HG03108 (cell line): ENCODE measurements at regions not wholly inside any gene's neighbourhood (a gene's known extent, or its start where the extent isn't known, plus 50 kb on each side); places are given as distances from the start of the nearest gene placed in this dataset.

Source experiments
- ATAC-seq: cut with Tn5 transposase; IDR thresholded peaks from one replicate; pipeline ENCODE4 v1.9.1; 2021; ENCODE audit warnings: moderate library complexity; ENCODE audit not compliant: unreplicated experiment

DNA sequence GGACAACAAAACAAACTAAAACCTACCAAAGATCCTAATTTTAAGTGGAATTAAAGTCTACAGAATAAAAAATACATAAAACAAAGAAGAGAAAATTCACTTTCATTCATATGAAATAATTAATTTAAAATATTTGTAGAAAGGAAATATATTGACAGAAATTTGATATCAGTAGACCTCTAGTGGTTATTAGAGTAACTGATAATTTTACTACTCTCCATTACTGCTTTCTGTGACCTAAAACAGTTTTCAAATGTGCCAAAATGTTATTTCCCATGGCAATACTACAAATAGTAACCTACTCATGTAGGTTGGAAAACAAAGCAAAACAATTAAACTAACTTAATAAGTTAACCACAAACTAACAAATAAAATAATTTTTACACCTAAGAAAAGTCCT is 147.1 kb downstream of the NOL4 start:
- no peak for ATAC-seq

- no peak for ATAC-seq
These were observed 148.5 kb downstream of the NOL4 start for GRCh38 chr18:34075963-34076860.

DNA sequence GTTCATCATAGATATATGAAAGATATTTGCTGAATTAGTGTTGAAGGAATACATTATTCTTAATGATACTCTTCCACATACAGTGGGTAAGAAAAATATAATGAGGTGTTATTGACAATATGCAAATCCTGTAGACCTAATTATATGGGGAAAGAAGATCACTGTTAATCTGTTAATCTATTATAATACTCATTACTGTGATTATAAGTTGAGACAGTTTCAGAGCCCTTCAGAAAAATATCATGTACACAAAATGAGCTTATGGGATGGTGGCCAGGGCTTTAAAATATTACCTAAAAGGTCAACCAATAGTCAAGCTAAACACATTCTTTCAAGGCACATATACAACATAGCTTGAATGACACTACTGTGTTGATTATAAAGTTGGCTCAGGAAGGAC is 163.5 kb downstream of the NOL4 start:
- ATAC-seq, result no peak

DNA sequence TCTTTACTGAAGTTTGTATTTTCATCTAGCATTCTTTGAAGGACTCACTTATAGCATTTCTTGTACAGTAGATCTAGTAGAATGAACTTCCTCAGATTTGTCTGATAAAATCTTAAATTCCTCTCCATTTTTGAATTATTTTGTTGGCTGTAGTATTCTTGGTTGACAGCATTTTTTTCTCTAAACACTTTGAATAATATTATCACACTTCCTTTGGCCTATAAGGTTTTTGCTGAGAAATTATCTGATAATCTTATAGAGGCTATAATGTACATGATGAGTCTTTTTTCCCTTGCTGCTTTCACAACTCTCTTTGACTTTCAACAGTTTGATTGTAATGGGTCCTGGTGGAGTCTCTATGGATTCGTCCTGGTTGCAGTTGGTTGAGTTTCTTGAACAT is 169.5 kb downstream of the NOL4 start:
- no peak for ATAC-seq

- no peak for ATAC-seq
These were observed 174.1 kb downstream of the NOL4 start for GRCh38 chr18:34050661-34051060.

- ATAC-seq, result no peak
These were observed 175.2 kb downstream of the NOL4 start for GRCh38 chr18:34049511-34049910.

GRCh38 chr18:34048423-34048822 is 176.3 kb downstream of the NOL4 start:
- ATAC-seq, result no peak

DNA sequence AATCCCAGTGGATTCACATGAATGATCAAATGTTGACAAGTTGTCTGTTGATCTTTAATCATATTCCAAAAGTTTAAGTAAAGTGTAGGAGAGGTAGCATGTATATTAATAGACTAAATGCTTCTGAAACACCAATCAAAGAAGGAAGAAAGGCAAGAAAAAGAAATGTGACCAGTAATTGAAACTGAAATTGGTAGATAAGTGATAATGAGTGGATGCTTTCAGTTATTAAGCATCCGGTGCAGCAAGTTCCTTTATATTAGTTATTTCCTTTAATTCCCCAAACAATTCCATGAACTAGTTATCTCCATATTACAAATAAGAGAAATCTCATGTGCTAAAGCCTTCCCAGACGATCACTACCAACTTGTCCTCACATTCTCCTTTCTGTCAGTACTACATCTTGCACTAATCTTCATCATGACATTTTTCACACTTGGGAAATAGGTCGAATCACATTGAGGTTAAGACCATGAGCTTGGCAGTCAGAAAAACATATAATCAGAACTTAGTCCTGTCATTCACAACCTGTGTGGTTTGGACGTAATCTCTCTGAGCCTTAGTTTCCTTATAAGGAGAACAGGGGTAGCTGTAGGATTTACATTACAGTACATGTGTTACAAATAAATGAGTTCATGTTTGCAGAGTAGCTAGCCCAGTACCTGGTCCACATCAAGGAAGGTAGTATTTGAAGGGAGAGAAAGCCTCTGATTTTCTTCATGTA is 182.1 kb downstream of the NOL4 start:
- no peak for ATAC-seq

- ATAC-seq, result no peak
These were observed 185.1 kb downstream of the NOL4 start for GRCh38 chr18:34039611-34040010.

- no peak for ATAC-seq
These were observed 185.5 kb downstream of the NOL4 start for GRCh38 chr18:34039201-34039600.

DNA sequence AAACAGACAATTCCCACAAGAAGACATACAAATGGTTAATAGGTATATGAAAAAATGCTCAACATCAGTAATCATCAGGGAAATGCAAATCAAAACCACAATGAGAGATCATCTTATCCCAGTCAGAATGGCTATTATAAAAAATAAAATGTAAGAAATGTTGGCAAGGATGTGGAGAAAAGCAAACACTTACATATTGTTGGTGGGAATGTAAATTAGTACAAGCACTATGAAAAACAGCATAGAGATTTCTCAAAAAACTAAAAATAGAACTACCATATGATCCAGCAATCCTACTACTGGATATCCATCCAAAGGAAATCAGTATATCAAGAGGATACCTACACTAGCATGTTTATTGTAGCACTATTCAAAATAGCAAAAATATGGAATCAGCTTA is 186.6 kb downstream of the NOL4 start:
- no peak for ATAC-seq

DNA sequence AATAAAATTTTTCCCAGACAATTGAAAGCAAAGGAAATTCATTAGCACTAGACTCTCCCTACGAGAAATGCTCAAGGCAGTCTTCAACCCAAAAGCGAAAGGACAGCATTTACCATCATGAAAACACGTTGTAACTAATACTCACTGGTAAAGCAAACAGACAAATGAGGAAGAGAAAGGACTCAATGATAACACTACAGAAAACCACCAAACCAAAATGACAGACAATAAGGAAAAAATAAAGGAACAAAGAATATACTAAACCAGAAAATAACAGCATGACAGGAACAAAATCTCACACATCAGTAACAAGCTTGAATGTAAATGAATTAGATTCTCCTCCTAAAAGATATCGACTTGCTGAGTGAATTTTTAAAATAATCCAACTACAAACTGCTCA is 190.7 kb downstream of the NOL4 start:
- no peak for ATAC-seq

DNA sequence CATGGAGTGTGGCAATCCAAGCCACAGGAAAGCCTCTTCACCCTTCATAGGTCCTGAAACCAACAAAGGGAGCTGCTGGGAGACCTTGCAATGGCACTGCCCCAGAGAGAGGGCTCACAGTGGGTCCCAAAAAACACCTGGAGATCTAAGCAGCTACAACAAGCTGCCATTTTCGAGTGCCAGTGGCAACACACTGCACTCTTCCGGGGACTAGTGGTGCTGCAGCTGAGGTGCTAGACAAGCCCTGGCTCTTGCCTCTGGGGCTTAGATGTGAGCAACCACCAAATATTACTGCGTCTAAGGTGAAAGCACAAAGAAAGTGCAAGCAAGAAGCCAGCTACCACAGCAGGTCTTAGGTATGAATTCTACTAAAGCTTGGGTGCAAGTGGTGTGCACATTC is 192.9 kb downstream of the NOL4 start:
- no peak for ATAC-seq

DNA sequence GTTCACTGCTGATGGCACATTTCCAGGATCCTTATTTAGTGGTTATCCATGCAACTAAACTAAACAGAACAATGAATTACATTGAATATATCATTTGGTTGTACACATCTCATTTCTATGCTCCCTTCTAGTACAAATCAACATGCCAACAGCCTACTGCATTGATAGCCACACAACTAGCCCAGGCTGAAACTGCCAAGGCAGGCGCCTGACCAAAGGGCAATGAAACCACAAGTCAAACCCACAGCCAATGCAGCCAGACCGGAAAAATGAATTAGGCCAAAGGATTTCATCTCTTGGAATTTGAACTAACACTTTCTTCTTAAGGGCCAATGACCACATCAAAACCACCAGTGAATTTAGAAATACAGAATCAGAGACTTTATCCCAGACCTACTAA is 196.4 kb downstream of the NOL4 start:
- no peak for ATAC-seq

DNA sequence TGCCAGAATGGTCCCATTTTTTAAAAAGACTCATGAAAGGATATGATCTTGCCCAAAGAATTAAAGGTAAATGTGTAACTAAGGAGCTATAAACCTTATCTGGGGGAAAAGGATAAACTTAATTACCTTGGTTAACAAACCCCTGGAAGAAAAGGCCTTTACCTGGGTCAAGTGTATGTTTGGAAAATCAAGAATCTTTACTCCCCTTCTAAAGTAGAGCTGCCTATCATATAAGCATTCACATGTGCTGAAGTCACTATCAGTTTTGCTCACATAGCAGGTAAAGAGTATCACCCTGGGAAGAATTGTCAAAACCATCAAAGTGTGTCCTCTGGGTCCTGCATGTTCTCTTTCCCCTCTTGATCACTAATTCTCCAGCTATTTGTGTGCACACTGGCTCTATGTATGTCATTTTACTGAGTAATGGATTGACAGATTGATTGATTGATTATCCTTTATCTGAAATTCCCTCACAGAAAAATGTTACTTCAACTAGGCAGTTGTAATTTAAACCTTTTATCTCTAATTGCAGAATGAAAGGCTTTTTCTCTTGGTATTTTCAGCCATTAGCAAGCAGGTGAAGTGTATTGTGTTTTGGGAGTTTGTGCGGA is 199.4 kb downstream of the NOL4 start:
- no peak for ATAC-seq

- no peak for ATAC-seq
These were observed 201.2 kb downstream of the NOL4 start for GRCh38 chr18:34023471-34023870.

DNA sequence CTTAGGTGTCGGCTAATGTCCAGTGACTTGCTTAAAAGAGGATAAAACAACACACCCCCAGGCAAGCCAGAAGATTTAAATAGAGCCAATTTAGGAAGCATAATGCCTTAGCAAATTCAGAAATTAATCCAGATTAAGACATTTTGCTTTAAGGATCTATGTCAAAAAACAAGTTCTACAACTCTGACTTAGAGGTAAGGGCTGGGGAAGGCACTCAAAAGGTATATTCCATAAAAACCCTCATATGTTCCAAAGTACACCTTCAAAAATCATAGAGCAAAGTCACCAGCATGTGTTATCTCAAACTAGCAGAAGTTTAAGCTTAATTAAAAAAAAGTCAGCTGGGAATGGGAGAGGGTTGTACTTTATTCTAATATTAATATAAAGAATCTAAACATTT is 206.4 kb downstream of the NOL4 start:
- no peak for ATAC-seq

DNA sequence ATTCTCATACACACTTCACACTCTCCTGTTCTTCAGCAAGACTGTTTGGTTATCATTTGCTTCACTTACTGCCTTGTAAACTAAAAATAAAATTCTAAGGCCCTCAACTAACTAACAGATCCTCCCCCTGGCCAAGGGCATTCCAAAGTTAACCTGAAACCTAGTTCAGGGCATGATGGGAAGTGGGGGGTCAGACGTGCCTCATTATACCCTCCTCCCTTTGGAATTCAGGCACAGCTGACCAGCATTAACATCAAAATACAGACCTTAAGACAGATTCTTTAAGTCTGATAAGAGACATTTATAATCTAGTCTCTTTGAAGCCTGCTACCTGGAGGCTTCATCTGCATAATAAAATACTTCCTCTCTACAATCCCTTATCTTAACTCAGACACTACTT is 221.0 kb downstream of the NOL4 start:
- no peak for ATAC-seq

- ATAC-seq, result no peak
These were observed 222.6 kb downstream of the NOL4 start for GRCh38 chr18:34002130-34002529.

DNA sequence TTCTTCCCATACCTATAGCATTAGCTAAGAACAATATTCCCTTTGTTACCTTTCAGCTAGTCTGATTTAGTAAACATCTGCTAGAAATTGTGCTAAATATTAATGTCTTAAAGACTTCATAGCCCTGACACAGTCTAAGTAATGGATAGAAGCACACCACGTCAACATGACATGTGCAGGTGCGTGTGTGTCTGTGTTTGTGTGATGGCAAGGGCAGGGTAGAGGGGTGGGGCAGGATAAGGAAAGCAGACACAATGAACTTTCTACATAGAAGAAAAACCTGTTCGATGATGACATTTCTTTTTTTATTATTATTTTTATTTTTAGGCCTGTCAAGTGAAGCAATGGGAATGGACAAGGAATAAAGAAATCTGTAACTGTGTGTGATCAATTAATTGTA is 223.3 kb downstream of the NOL4 start:
- no peak for ATAC-seq

- ATAC-seq, result no peak
These were observed 237.5 kb downstream of the NOL4 start for GRCh38 chr18:33987206-33987605.

- ATAC-seq, result no peak
These were observed 241.6 kb downstream of the NOL4 start for GRCh38 chr18:33983126-33983525.
